ENCODE measurements at regions not wholly inside any gene's neighbourhood (a gene's known extent, or its start where the extent isn't known, plus 50 kb on each side); places are given as distances from the start of the nearest gene placed in this dataset.
"Not testable (repeated sequence)": the region's sequence is repeated elsewhere in the genome, so short reads cannot be mapped to it uniquely, and the experiment has no call there.

- no peak for DNase-seq
Measured at GRCh38 chr14:44783901-44784300, 177.8 kb downstream of the KLHL28 start.

GRCh38 chr14:44782775-44783238 is 178.9 kb downstream of the KLHL28 start:
- DNase-seq = no peak

GRCh38 chr14:44780989-44781388 is 180.8 kb downstream of the KLHL28 start:
- no peak for DNase-seq

GRCh38 chr14:44778604-44779003 is 183.1 kb downstream of the KLHL28 start:
- no peak for DNase-seq

- no peak for DNase-seq
Measured at GRCh38 chr14:44777584-44777983, 184.2 kb downstream of the KLHL28 start.

DNA sequence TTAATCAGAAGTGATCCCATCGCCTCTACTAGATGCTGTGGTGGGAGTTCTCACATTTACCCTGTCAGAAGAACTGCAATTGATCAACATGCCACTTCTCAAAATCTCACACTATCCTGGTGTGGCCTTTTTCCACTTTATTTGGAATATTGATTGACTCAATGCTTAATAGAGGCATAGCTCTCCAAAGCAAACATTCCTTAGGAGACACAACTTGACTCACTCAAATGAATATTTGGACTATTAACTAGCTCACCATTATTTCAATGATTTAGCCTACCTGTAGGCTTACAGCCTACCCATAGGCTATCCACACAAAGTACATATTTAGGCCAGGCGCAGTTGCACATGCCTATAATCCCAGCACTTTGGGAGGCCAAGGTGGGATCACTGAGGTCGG is 186.5 kb downstream of the KLHL28 start:
- no peak for DNase-seq

GRCh38 chr14:44774396-44774795 is 187.4 kb downstream of the KLHL28 start:
- DNase-seq = no peak

- DNase-seq = no peak
Measured at GRCh38 chr14:44771496-44771895, 190.3 kb downstream of the KLHL28 start.

DNA sequence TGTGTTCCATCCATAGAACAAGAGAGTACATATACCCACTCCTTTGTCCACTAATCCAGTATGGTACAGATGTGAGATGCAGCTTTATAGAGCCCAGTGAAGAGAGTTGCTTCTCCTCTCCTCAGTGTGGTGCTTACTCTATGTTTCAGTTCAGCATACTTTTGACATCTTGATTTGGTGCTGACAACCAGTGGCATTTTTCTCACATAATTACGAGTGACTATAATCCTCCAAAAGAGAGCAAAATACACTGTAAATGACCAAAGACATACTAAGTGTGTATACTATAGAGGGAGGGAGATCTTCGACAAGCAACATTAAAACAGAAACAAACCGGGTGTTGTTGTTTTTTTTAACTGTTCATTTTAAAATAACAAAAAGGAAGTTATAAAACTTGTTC is 191.5 kb downstream of the KLHL28 start:
- no peak for DNase-seq

- DNase-seq = no peak
Measured at GRCh38 chr14:44768935-44769334, 192.8 kb downstream of the KLHL28 start.

DNA sequence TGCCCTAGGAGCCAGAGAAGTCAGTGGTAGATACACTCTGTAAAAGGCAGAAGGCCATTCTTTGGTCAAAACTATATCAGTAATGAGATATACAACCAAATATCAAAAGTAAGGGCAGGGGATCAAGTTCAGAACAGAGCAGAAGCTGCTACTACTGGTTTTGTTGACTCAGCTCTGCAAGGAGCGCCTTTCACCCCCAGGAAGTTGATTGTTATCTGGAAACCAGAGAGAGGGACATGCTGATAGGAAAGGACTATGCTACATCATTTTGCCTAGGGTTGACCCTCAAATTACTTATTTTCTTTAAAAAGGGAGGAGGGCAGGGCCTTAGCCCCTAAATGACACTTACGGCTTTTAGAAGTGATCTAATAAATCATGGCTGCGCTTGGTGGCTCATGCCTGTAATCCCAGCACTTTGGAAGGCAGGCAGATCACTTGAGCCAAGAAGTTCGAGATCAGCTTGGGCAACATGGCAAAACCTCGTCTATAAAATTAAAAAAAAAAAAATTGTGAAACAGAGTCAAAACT is 194.0 kb downstream of the KLHL28 start:
- no peak for DNase-seq

- DNase-seq = no peak
Measured at GRCh38 chr14:44766285-44766684, 195.5 kb downstream of the KLHL28 start.

DNA sequence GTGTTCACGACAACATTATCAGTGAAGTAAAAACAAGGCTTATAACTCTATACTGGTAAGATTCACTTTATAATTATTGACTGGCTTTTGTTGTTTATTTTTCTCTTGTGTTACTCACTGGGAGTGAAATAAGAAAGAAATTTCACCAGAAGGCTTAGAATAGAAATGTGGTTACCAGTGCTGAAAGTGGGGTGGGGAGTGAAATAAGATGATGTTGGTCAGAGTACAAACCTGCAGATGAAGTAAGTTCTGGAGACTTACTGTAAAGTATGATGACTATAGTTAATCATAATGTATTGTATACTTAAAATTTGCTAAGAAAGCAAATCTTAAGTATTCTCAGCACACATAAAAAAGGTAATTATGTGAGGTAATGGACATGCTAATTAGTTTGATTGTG is 198.4 kb downstream of the KLHL28 start:
- no peak for DNase-seq

GRCh38 chr14:44759277-44759676 is 202.5 kb downstream of the KLHL28 start:
- no peak for DNase-seq

DNA sequence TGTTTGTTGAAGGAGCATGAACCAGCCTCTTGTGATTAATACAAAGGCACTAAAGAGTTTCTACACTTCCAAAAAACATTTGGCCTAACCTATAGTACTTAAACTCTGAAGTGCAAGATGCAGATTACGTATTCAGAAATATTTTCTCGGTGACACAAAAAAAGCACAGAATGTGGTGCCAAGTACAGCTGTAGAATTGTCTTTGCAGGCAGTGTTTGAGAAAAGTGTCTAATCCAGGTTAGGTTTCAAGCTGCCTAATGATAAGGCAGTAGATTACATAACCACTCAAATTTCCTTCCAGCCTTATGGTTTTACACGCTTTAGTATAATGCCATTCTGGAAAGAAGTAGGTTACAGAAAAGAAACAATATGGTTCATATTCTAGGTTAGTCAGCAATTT is 205.2 kb downstream of the KLHL28 start:
- DNase-seq = no peak

DNA sequence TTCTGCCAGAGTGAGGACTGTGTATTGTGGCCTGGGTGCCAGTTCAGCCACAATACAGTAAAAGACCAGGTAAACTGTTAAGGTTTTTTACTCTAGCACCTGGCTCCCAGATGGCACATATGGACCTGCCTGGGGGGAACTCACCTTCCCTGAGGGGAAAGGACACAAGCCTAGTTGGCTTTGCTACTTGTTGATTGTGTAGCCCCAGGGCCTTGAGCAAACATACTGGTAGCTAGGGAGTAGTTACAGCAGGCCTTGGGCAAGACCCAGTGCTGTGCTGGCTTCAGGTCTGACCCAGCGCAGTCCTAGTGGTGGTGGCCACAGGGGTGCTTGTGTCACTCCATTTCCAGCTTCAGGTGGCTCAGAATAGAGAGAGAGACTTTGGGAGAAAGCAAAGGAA is 216.4 kb downstream of the KLHL28 start:
- DNase-seq = no peak

GRCh38 chr14:44742202-44742601 is 219.5 kb downstream of the KLHL28 start:
- DNase-seq = no peak

DNA sequence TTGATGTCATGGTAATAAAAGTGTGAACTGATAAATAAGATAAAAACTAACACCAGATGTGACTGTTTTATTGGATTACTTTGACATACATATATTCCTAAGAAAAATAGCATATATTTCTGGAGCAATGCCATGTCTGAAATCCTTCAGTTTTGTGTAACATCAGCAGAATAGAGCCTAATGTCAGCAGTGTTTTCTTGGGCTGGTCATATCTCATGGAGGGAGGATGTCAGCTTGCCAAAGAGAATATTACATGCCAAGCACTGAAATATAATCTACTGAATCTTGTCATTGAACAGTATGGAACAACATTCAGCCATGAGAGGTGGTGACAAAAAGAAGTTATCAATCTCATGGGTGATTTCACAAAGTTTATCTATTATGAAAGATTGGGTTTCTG is 220.3 kb downstream of the KLHL28 start:
- DNase-seq = no peak

DNA sequence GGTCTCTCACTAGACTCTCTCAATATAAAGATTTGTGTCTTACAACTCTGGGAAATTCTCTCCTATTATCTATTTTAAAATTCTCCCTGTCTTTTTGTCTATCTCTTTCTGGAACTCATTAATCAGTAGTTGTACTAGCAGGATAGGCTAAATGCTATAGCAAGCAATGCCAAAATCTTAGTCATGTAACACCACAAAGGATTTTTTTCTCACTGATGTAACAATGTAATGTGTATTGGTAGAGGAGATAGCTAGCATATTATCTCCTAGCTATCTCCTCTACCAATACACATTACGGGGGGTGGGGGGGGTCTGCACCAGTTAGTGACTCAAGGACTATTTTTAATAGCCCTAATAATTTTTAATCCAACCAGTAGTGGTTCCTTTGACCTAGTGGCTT is 225.4 kb downstream of the KLHL28 start:
- no peak for DNase-seq

DNA sequence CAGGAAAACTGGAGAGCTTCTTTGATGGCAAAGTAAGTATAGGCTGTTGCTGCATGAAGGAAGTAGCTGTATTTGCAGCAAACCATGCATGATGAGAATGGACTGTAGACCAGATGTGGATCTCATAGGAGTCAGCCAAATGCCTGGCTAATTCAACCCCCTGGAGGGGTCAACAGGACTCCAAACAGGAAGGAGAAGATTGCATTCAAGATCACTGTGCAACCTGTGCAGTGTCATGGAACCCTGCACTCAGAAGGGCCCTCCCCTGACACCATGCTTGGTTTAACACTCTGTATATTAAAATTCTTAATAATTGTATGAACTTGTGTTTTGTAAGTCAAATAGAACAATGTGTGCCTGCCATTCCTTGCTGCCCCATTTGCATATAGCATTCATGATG is 225.1 kb upstream of the FSCB start:
- no peak for DNase-seq

- DNase-seq = no peak
Measured at GRCh38 chr14:44730860-44731259, 223.8 kb upstream of the FSCB start.

- DNase-seq = not testable (repeated sequence)
Measured at GRCh38 chr14:44721395-44721794, 214.3 kb upstream of the FSCB start.

GRCh38 chr14:44720707-44721106 is 213.6 kb upstream of the FSCB start:
- DNase-seq = no peak

GRCh38 chr14:44712024-44712815 is 205.1 kb upstream of the FSCB start:
- no peak for DNase-seq

Measured in activated naive CD4-positive, alpha-beta T cell (primary cell).